CD4-positive, alpha-beta T cell (primary cell): ENCODE measurements at regions not wholly inside any gene's neighbourhood (a gene's known extent, or its start where the extent isn't known, plus 50 kb on each side); places are given as distances from the start of the nearest gene placed in this dataset.

Experiments
- ATAC-seq: fragments of 200-7000 bp; cut with Tn5 transposase; one replicate; pipeline ENCODE4 v1.10.0; 2022; ENCODE audit warnings: mild to moderate bottlenecking; ENCODE audit not compliant: poor library complexity
- CTCF ChIA-PET: fragments of 350-600 bp; sonication (Branson Sonifier 250); formaldehyde crosslinking; loops from one replicate; lab custom pipeline; 2021; ENCODE audit warnings: antibody characterized with exemption, inconsistent platforms; lab: Charles Lee
- POLR2A ChIA-PET: fragments of 350-600 bp; sonication (Branson Sonifier 250); formaldehyde crosslinking; loops from one replicate; lab custom pipeline; 2021; ENCODE audit warnings: antibody characterized with exemption, inconsistent platforms; lab: Charles Lee
- DNase-seq, 14 experiments: peaks; one replicate each; pipeline ENCODE4 v3.0.0-alpha.2; 2013 to 2020; ENCODE audit warnings: mixed read lengths in 2 of 14
- H3K27ac ChIP-seq, 2 donors: one replicate each; pipeline versions ENCODE4 v1.5.1 to v1.7.0; 2013; ENCODE audit warnings: low read length in 2 of 2, low read depth in 1 of 2, mild to moderate bottlenecking in 1 of 2
- H3K27me3 ChIP-seq, 2 experiments: 1 replicate in 1 of 2; 2 replicates in 1 of 2; pipeline versions ENCODE4 v1.6.1 to v1.7.0; 2013; ENCODE audit warnings: low read length in 2 of 2, control low read depth in 1 of 2, mild to moderate bottlenecking in 1 of 2, moderate library complexity in 1 of 2; ENCODE audit not compliant: insufficient read depth in 2 of 2, control insufficient read depth in 1 of 2
- H3K36me3 ChIP-seq: one replicate; pipeline ENCODE4 v1.6.1; 2013; ENCODE audit warnings: low read length, control low read depth; ENCODE audit not compliant: insufficient read depth
- H3K4me1 ChIP-seq: one replicate; pipeline ENCODE4 v1.6.1; 2013; ENCODE audit warnings: low read length, control low read depth; ENCODE audit not compliant: insufficient read depth
- H3K4me3 ChIP-seq: one replicate; pipeline ENCODE4 v1.5.1; 2013; ENCODE audit warnings: mild to moderate bottlenecking, low read length, moderate library complexity
- H3K9me3 ChIP-seq, 2 experiments: 1 replicate in 1 of 2; 2 replicates in 1 of 2; pipeline versions ENCODE4 v1.6.1 to v1.7.0; 2013; ENCODE audit warnings: low read length in 2 of 2, mild to moderate bottlenecking in 2 of 2, control low read depth in 1 of 2, moderate library complexity in 1 of 2; ENCODE audit not compliant: control insufficient read depth in 1 of 2, insufficient read depth in 1 of 2
- H3K27ac Mint-ChIP-seq: one replicate; pipeline ENCODE4 v1.8.0; 2020; ENCODE audit warnings: mixed read lengths
- H3K27me3 Mint-ChIP-seq: one replicate; pipeline ENCODE4 v1.8.0; 2021; ENCODE audit warnings: mixed read lengths
- H3K36me3 Mint-ChIP-seq: one replicate; pipeline ENCODE4 v1.8.0; 2021; ENCODE audit warnings: low read depth, mixed read lengths
- H3K4me1 Mint-ChIP-seq: one replicate; pipeline ENCODE4 v1.8.0; 2021; ENCODE audit warnings: low read depth, mixed read lengths
- H3K4me3 Mint-ChIP-seq: one replicate; pipeline ENCODE4 v1.8.0; 2020; ENCODE audit warnings: mild to moderate bottlenecking, mixed read lengths
- H3K9me3 Mint-ChIP-seq: one replicate; pipeline ENCODE4 v1.8.0; 2020; ENCODE audit warnings: mixed read lengths
- CTCF ChIP-seq: fragments of 200-600 bp; IDR thresholded peaks from one replicate; pipeline ENCODE4 v1.8.0; 2022; ENCODE audit warnings: antibody characterized with exemption, mild to moderate bottlenecking
- intact Hi-C, 2 experiments: fragments of 100-400 bp; cut with DNase I in 1 of 2; cut with micrococcal nuclease in 1 of 2; formaldehyde crosslinking; loops; one replicate each; pipeline versions ENCODE4 v1.15.1 to v1.9.0; 2023 to 2025; cut with DNase I, micrococcal nuclease

DNA sequence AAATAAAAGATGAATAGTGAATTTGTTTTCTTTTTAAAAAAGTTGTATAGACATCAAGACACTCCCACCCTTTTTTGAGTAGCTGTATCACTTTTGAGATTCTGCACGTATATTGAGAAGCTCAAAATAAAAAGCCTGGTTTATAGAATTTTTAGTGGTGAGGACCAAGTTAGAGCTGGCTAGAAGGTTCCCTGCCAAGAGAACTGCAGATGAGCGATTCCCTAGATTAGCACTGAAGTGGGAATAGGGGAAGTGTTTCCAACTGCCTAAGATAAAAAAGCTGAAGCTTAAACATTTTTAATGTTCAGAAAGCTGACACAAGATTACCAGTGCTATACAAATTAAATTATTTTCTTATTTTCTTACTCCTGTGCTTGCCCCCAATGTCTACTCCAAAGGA lies 135.7 kb upstream of the TMEM229A start:
- no peak for TF ChIP-seq CTCF
- DNase-seq (no peak), ATAC-seq (no peak)
- Histone ChIP-seq H3K27me3 (no peaks in the 10 kb centered on the region), H3K4me1 (no peaks in the 10 kb centered on the region), H3K36me3 (no peaks in the 10 kb centered on the region), H3K4me3 (no peak overlapping the region), H3K27ac (no peak overlapping the region), H3K9me3 (no peaks in the 10 kb centered on the region)
- ChIA-PET POLR2A (no interaction called here), CTCF (no interaction called here)
- Mint-ChIP-seq H3K36me3 (no peaks in the 10 kb centered on the region), H3K9me3 (peaks cover 7% of the 10 kb centered on the region), H3K27me3 (no peaks in the 10 kb centered on the region), H3K27ac (no peak overlapping the region), H3K4me3 (no peak overlapping the region), H3K4me1 (no peaks in the 10 kb centered on the region)
- intact Hi-C loops: no loop called here

DNA sequence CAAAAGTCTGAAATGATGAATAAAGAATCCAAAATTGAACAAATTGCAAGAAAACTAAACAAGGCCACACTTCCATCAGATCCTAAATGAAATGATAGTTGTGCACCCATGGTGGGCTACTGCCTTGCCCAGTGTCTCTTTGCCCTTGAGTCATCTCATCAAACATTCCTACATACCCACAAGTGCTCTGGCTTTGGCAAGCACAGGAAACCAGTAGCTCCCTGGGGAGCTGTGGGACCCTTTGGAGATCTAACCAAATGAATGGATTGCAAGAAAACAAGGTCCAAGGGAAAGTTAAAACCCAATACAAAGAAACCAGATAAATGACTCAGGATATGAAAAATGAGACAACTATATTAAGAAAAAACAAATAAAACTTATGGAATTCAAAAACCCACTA lies 129.8 kb upstream of the TMEM229A start:
- ATAC-seq: no peak
- Histone ChIP-seq H3K9me3 (no peaks in the 10 kb centered on the region), H3K36me3 (no peaks in the 10 kb centered on the region), H3K4me3 (no peak overlapping the region), H3K27ac (no peak overlapping the region), H3K27me3 (no peaks in the 10 kb centered on the region), H3K4me1 (no peaks in the 10 kb centered on the region)
- ChIA-PET POLR2A (no interaction called here), CTCF (no interaction called here)
- Mint-ChIP-seq H3K4me3 (no peak overlapping the region), H3K4me1 (no peaks in the 10 kb centered on the region), H3K9me3 (peaks cover 14% of the 10 kb centered on the region), H3K27me3 (no peaks in the 10 kb centered on the region), H3K27ac (no peak overlapping the region), H3K36me3 (no peaks in the 10 kb centered on the region)
- TF ChIP-seq CTCF: no peak
- no peak for DNase-seq
- intact Hi-C loops: no loop called here

DNA sequence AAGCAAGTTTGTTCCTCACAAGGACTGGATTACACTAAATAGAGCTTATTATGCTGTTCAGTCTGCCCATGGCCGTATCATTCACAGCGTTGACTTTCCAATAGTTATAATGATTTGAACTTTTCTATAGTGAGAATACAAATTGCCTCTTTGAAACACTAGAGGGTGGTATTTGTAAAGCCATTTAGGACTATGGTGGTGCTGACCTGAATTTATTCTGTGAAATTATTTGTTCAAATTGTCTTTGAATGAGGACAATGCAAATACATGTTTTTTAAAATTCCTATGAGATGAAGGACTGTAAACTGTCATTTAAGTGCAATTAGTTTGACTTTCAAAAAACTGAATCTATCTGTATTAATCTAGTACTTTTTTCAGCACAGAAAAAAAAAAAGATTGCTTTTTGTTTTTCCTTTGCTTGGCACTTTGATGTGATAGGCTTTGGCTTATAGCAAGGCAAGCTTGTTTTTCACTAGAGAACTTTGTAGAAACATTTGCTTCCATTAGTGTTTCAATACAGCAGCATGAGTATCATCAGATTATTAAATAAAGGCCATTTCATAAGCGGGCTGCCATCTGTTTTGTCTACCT lies 122.7 kb upstream of the TMEM229A start:
- Mint-ChIP-seq H3K27ac (no peak overlapping the region), H3K36me3 (no peaks in the 10 kb centered on the region), H3K27me3 (no peaks in the 10 kb centered on the region), H3K9me3 (no peaks in the 10 kb centered on the region), H3K4me3 (no peak overlapping the region), H3K4me1 (no peaks in the 10 kb centered on the region)
- H3K4me3 ChIP-seq: no peak overlapping the region
- DNase-seq (no peak), ATAC-seq (no peak)
- H3K36me3 ChIP-seq: no peaks in the 10 kb centered on the region
- intact Hi-C loops: no loop called here
- POLR2A ChIA-PET: interaction anchor here (0.5 kb wide), 1 partner anchor 976 kb away, joined by 3 read pairs; no protein-coding TSS in a partner anchor
- CTCF ChIA-PET: no interaction called here
- H3K4me1 ChIP-seq: no peaks in the 10 kb centered on the region
- no peak for TF ChIP-seq CTCF
- no peaks in the 10 kb centered on the region for H3K27me3 ChIP-seq
- no peak overlapping the region for H3K27ac ChIP-seq
- H3K9me3 ChIP-seq: no peaks in the 10 kb centered on the region
